Mesothelial cell of epicardium (in vitro differentiated cells): ENCODE measurements at regions not wholly inside any gene's neighbourhood (a gene's known extent, or its start where the extent isn't known, plus 50 kb on each side); places are given as distances from the start of the nearest gene placed in this dataset.

Source experiments
- DNase-seq, 2 experiments: peaks; one replicate each; pipeline ENCODE4 v3.0.0; 2021; ENCODE audit warnings: low spot score in 2 of 2; ENCODE audit not compliant: unreplicated experiment in 2 of 2
- H3K27ac Mint-ChIP-seq: 2 replicates; pipeline ENCODE4 v1.8.0; 2021; ENCODE audit warnings: mixed read lengths
- H3K27me3 Mint-ChIP-seq: 2 replicates; pipeline ENCODE4 v1.8.0; 2021; ENCODE audit warnings: low read depth, mixed read lengths
- H3K36me3 Mint-ChIP-seq: 2 replicates; pipeline ENCODE4 v1.8.0; 2021; ENCODE audit warnings: mixed read lengths
- H3K4me1 Mint-ChIP-seq: 2 replicates; pipeline ENCODE4 v1.8.0; 2021; ENCODE audit warnings: mixed read lengths
- H3K4me3 Mint-ChIP-seq: 2 replicates; pipeline ENCODE4 v1.8.0; 2021; ENCODE audit warnings: mild to moderate bottlenecking, moderate library complexity, mixed read lengths
- H3K9me3 Mint-ChIP-seq: 2 replicates; pipeline ENCODE4 v1.8.0; 2021; ENCODE audit warnings: mixed read lengths
- TF ChIP-seq, protein P1 (sequence below): fragments of 200-600 bp; sonication (generic); IDR thresholded peaks from one replicate; pipeline ENCODE4 v1.5.0; 2021; ENCODE audit warnings: antibody characterized with exemption; ENCODE audit not compliant: unreplicated experiment

DNA sequence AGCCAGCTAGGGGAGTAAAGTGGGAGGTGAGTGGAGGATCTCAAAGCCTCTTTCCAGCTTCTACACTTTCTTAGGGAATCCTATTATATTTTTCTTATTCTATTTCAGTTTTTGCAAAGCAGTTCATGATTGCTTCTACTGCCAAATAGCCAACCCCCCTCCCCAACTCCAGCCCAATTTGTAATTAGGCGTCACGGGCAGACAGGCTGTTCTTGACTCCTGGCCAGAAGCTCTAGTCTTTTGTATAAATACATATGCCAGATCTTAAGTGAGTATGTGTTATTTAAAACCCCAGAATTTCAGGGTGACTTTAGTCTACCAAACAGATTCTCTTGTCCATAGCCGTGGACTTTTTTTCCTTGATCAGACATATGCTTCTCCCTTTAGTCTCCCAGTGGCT is 255.2 kb downstream of the BUB3 start:
- DNase-seq: no peak
- H3K27me3 Mint-ChIP-seq: peaks cover 78% of the 10 kb centered on the region
- TF ChIP-seq, protein P1, sequence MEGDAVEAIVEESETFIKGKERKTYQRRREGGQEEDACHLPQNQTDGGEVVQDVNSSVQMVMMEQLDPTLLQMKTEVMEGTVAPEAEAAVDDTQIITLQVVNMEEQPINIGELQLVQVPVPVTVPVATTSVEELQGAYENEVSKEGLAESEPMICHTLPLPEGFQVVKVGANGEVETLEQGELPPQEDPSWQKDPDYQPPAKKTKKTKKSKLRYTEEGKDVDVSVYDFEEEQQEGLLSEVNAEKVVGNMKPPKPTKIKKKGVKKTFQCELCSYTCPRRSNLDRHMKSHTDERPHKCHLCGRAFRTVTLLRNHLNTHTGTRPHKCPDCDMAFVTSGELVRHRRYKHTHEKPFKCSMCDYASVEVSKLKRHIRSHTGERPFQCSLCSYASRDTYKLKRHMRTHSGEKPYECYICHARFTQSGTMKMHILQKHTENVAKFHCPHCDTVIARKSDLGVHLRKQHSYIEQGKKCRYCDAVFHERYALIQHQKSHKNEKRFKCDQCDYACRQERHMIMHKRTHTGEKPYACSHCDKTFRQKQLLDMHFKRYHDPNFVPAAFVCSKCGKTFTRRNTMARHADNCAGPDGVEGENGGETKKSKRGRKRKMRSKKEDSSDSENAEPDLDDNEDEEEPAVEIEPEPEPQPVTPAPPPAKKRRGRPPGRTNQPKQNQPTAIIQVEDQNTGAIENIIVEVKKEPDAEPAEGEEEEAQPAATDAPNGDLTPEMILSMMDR: no peak
- peaks cover 19% of the 10 kb centered on the region for H3K9me3 Mint-ChIP-seq
- H3K36me3 Mint-ChIP-seq: no peaks in the 10 kb centered on the region
- H3K27ac Mint-ChIP-seq: no peak overlapping the region
- no peak overlapping the region for H3K4me3 Mint-ChIP-seq
- no peaks in the 10 kb centered on the region for H3K4me1 Mint-ChIP-seq

DNA sequence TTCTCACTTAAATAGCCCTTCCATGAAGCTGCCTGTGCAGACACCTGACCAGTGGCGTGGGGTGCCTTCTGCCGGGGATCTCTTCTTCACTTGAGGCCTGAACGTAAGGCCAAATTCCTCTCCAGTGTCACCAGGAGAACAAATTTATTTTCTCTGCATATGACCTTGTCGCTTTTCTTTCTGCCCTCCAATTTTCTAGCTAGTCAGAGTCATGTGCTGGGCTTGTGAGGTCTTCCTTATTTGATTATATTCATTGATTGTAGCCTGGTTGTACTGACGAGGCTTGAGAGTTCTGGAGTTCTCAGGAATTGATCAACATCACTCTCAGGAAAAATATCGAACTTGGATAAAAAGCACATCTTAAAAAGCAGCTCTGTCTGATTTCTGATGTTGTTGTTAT is 255.7 kb downstream of the BUB3 start:
- no peak overlapping the region for H3K4me3 Mint-ChIP-seq
- TF ChIP-seq, protein P1: no peak

DNA sequence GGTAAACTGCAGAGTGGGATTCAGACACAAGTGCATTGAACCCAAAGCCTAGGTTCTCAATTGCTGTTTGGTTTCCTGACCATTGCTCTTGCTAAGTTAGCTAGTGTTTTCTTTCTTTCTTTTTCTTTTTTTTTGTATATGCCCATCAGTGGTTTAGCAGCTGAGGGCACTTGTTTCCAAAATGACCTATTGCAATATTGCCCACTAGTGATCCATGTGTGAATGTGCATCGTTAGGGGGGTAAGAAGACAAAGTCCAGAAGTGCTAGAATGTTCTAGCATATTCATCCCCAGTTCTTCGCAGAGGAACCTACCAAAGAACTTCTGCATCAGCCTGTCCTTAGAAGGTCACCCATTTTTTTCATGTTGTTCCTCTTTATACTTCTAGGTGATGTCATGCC is 252.8 kb upstream of the GPR26 start:
- Mint-ChIP-seq H3K4me1 (no peaks in the 10 kb centered on the region), H3K27me3 (peaks cover 91% of the 10 kb centered on the region), H3K27ac (no peak overlapping the region), H3K9me3 (no peaks in the 10 kb centered on the region), H3K4me3 (no peak overlapping the region), H3K36me3 (no peaks in the 10 kb centered on the region)
- TF ChIP-seq, protein P1: no peak
- DNase-seq: no peak

More for the DNA sequence above, 255.7 kb downstream of the BUB3 start:
- no peak for DNase-seq
- H3K4me1 Mint-ChIP-seq: no peaks in the 10 kb centered on the region
- no peaks in the 10 kb centered on the region for H3K36me3 Mint-ChIP-seq
- peaks cover 79% of the 10 kb centered on the region for H3K27me3 Mint-ChIP-seq
- no peak overlapping the region for H3K27ac Mint-ChIP-seq
- H3K9me3 Mint-ChIP-seq: peaks cover 14% of the 10 kb centered on the region

GRCh38 chr10:123415523-123415922 is 250.6 kb upstream of the GPR26 start:
- no peak overlapping the region for H3K4me3 Mint-ChIP-seq
- H3K9me3 Mint-ChIP-seq: no peaks in the 10 kb centered on the region
- no peak overlapping the region for H3K27ac Mint-ChIP-seq
- peaks cover 93% of the 10 kb centered on the region for H3K27me3 Mint-ChIP-seq
- no peak for DNase-seq
- no peaks in the 10 kb centered on the region for H3K4me1 Mint-ChIP-seq
- no peaks in the 10 kb centered on the region for H3K36me3 Mint-ChIP-seq
- TF ChIP-seq, protein P1: no peak

- H3K9me3 Mint-ChIP-seq: no peaks in the 10 kb centered on the region
- no peak overlapping the region for H3K27ac Mint-ChIP-seq
- H3K4me3 Mint-ChIP-seq: no peak overlapping the region
- no peak for DNase-seq
- H3K36me3 Mint-ChIP-seq: no peaks in the 10 kb centered on the region
- no peaks in the 10 kb centered on the region for H3K4me1 Mint-ChIP-seq
- TF ChIP-seq, protein P1: no peak
- H3K27me3 Mint-ChIP-seq: peaks cover 93% of the 10 kb centered on the region
Observed at GRCh38 chr10:123417414-123417813, 248.7 kb upstream of the GPR26 start.

GRCh38 chr10:123421461-123421860 is 244.7 kb upstream of the GPR26 start:
- DNase-seq: no peak
- no peak overlapping the region for H3K27ac Mint-ChIP-seq

More at GRCh38 chr10:123421461-123421860, 244.7 kb upstream of the GPR26 start:
- TF ChIP-seq, protein P1: no peak
- H3K4me3 Mint-ChIP-seq: no peak overlapping the region
- no peaks in the 10 kb centered on the region for H3K9me3 Mint-ChIP-seq
- no peaks in the 10 kb centered on the region for H3K4me1 Mint-ChIP-seq
- H3K36me3 Mint-ChIP-seq: no peaks in the 10 kb centered on the region
- H3K27me3 Mint-ChIP-seq: peaks cover 100% of the 10 kb centered on the region
